ENCODE measurements at regions not wholly inside any gene's neighbourhood (a gene's known extent, or its start where the extent isn't known, plus 50 kb on each side); places are given as distances from the start of the nearest gene placed in this dataset.

DNA sequence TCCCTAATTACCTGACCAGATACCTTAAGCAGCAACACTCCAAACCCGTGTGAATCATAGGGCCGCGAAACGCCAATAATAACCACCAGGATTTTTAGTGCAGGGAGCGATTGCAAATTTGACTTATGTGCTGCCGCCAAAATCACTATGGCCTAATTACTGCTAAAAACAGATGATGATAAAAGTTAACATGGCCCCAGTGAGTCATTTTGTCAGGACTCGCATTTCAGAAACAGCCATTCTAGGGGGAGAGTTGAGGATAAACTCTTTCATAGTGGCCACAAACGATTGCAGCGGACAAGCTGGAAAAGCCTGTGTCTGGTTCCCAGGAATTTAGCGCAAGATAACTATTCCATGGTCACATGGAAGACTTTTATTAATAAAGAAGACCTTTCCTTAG, 103.4 kb downstream of the HLX start:
- no peak for DNase-seq (ENCODE audit: low spot score)

DNA sequence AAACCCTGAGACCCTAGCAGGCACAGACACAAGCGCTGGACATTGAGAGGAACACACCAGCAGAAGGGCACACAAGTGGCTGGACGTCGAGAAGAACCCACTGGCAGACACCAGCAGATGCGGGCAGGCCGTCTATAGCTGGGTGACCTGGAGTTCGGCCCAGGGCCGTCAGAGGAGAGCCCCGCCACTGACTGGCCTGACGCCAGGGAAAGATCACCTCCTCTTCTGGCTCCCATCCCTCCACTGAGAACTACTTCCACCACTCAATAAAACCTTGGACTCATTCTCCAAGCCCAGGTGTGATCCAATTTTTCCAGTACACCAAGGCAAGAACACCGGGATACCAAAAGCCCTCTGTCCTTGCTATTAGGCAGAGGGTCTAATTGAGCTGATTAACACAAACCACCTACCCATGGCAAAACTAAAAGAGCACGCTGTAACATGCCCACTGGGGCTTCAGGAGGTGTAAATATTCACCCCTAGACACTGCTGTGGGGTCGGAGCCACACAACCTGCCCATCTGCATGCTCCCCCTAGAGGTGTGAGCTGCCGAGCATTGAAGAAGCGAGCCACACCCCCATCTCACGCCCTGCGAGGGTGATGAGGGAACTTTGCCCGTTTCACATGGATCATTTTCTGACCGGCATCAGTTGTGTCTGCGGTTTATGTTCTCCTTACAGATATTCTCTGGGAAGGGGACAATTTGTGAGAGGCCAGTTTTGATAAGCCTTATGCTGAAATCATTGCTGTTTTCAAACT, 104.8 kb downstream of the HLX start:
- DNase-seq (ENCODE audit: low spot score) = peak; percentile 25

DNA sequence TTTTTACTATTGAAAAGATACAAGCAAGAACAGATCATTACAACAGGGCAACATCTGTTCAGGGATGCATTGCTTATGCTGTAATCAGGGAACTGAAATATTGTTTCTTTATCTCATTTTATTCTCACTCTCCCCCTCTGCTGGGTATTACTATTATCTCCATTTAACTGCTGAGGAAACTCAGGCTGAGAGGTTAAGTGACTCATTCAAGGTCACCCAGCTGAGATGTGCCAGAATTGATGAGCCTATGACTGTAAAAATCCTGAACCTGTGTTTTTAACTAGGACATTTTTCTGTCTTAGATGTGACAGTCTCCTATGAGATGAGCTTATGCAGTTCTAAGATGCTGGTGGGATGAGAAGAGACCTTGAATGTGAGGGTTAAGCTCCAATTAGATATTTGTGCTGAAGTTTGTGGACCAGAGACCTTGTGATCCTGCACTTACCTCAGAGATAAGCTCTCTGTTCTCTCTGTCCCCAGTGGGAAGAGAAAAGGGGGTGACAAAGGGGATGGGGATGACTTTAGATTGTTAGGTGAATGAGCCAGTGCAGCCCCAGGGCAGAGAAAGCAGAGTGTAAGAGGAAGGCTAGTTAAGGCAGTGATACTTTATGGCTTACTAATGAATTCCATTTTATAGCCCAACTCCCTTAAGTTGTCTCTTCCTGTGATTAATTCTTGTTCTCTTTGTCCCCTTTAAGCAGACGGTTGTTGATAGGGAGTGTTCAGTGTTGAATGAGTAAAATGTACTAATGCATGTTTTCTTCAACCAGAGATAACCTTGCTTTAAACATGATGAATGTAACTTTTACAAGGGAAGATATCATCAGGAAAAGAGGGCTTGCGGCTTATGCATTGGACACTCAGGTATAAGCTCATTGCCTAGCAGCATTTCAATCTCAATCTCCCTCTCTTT, 111.4 kb downstream of the HLX start:
- DNase-seq (ENCODE audit: low spot score) = peak; percentile 6

GRCh38 chr1:220991506-220991905, 112.3 kb downstream of the HLX start:
- no peak for DNase-seq (ENCODE audit: low spot score)

DNA sequence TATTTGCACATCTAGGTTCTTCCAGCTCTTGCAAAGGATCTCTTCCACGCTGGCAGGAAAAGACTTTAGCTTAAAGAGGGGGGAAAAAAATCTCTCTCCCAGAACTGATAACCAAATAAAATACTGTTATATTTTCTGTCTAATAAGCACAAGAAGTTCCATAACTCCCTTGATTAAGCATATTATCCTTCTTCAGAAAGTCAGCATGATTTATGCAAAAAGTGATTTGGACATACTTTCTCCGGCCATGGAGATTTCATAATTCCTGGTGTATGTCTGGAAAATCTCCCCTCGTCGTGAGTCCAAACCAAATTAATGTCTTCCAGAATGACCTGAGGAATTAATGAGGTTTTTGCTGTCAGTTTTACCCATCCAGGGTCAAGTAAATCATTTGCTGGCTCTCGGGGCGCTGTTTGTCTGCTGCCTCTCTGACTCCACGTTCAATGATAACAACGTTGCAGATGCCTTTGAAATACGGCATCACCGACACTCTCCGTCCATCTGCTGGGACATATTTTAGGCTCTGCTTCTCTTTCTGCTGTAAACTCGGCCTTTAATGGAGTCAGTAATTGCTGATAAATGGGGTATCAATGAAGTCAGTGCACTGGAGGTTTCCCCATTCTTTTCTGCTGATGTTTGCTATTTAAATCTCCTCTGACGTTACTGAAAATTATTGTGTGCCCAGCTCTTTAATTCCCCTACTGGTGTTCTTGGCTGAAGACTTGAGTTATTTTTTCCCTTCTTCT, 112.9 kb downstream of the HLX start:
- no peak for DNase-seq (ENCODE audit: low spot score)

GRCh38 chr1:220992705-220993052, 113.4 kb downstream of the HLX start:
- no peak for DNase-seq (ENCODE audit: low spot score)

DNA sequence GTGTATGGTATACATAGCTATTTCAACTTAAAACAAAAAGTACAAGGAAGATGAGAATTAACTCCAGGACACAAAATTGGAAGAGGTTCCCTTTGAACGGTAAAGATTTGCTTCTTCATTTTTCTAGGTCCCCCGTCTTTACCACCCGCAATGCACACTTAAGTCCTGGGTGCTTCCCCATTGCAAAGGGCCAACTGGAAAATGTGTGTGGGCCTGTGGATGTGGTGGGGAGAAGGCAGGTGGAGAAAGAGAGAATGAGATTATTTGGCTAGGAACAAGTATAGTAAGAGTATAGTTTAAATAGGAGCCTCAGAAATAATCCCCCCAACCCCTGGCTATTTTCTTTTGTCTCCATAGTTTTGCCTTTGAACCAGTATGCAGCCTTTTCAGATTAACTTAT, 115.4 kb downstream of the HLX start:
- DNase-seq (ENCODE audit: low spot score) = no peak

DNA sequence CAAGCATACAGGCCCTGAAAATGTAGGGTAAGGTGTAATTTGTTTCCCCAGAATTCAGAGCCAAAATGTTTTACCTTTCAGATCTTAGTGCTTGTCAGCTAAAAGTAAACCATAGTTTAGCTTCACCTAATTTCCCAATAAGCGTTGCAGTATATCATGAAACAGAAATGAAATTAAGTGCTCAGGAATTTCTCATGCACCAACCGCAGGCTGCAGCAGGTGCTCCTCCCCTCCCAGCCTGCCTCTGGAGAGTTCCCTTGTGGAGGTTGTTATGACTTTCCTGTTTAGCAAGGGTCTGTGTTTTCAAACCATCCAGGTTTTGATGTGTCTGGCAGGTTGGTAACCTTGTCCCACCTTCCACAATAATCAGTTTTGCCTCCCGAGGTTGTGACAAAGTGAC, 118.5 kb downstream of the HLX start:
- DNase-seq (ENCODE audit: low spot score) = no peak

DNA sequence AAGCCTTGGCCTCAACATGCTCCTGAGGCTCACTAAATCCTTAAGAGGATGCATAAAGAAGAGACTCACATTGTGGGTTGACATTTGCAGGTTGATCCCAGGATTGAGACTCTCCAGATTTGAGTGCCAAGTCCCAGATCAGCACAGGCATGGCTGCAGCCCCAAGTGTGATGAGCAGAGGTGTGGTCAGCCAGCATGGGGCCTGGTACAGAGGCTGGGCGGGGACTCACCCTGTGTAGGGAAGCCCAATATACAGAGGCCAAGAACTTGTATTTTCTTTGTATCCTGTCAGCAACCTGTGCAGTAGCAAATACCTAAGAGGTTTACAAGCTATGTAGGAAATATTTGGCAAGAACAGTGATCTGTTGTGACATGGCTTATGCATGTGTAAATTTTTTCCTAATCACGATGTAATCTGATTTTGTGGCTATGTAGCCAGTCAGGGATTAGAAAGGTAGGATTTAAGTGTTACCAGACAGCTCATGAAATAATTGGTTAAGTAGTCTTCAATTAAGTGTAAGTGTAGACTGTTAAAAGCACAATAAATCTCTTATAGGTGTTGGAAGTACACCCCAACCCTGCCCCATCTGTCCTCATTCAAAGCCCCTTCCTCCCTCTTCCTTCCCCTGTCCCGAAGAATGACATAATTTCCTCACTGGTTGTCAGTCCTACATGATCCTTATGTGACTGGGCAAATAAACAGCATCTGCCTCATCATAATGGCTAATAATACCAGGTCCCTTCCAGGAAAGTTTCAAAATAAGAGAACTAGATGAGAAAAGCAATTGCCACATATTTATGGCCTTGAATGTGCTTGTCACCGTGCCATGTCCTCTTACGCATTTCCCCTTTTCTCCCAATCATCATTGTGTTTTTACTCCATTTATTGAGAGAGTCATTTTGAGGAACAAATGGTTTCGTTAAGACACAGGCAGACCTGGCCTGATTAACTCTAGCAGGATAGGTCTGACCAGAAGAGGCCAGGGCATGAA, 120.9 kb downstream of the HLX start:
- DNase-seq (ENCODE audit: low spot score) = no peak

DNA sequence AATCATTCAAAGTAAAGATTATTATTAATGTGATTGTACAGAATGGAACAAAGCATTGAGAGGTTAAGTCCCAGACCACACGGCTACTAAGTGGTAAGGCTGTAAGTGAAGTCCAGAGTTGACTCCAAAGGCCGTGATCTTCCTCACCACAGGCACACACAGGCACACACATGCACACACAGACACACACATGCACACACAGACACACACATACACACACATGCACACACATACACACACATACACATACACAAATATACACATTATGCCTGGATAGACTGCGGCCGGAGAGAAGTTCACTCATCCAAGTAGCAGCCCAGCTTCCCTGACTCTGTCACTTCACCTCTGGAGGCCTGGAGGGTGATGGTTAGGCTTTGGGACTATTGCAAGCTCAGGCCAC, 121.9 kb downstream of the HLX start:
- DNase-seq (ENCODE audit: low spot score) = no peak

- DNase-seq (ENCODE audit: low spot score) = no peak
These were observed 123.4 kb downstream of the HLX start for GRCh38 chr1:221002601-221003000.

DNA sequence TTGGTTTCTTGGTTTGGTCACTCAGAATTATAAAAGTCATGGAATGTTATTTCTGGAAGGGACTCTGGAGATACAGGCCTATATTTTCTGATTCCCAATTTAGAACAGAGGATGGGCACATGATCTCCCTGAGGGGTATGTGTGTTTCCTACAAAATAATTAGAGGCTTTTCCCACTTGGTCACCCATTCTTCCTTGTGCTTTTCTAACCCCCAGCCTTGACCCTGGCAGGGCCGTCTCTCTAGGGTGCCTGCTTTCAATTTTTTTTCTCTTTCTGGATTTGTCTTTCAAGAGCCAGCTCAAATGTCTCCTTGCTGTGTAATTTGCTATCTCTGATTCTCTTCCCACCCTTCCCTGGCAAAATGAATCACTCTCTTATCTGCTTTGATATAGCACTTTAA, 131.9 kb downstream of the HLX start:
- DNase-seq (ENCODE audit: low spot score) = no peak

GRCh38 chr1:221012120-221012519, 132.9 kb downstream of the HLX start:
- DNase-seq (ENCODE audit: low spot score) = no peak

GRCh38 chr1:221013691-221014660, 134.7 kb downstream of the HLX start:
- no peak for DNase-seq (ENCODE audit: low spot score)

GRCh38 chr1:221015159-221015790, 136.0 kb downstream of the HLX start:
- DNase-seq (ENCODE audit: low spot score) = no peak

GRCh38 chr1:221016751-221017150, 137.5 kb downstream of the HLX start:
- no peak for DNase-seq (ENCODE audit: low spot score)

DNA sequence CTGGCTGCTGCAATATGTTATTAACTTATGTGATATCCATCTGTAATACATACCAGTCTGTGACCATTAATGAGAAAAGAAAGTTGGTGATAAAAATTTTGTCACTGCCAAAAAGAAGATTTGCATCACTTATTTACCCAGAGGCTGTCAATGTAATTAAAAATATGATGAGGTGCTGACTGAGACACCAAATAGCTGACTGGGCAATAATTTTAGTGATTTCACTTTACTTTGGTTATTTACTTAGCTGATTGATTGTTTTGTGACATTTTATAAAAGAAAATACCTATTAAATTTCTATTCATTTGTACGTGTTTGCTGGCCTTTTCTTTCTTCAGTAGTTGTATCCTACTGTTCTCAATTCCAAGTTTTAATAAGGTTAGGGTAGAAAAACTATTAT, 139.2 kb downstream of the HLX start:
- no peak for DNase-seq (ENCODE audit: low spot score)

DNA sequence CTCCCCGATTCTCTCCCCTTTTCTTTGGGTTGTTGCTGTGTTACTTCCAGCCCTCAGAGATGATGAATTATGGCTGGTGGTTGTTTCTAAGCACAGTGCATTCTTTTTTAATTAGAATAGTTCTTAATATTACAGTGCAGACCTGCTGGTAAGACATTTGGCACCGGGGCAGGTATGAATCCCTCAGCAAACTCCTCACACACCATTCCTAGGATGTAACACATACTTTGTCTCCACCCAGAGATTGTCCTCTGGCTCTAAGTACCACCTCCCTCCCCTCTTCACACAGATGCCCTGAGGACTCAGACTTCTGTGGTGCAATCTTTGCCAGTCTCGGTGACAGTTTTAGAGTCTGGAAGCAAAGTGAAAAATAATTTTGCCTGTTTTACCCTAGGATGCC, 143.1 kb downstream of the HLX start:
- no peak for DNase-seq (ENCODE audit: low spot score)

DNA sequence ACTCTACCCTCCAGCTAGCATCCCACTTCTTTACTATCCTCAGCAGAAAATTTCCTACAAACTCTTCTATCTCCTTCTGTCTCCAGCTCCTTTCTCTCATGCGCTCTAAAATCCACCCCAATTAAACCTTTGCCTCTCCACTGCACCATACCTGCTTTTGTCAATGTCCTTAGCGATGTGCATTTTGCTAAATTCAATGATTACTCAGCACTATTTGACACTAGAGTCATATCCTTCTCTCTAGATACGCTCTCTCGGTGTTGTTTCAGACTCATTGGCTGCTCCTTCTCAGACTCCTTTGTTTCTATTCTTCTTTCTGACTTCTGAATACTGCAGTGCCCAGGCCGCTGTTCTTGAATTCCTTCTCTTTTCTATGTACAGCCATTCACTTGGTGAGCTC, 144.2 kb downstream of the HLX start:
- no peak for DNase-seq (ENCODE audit: low spot score)

DNA sequence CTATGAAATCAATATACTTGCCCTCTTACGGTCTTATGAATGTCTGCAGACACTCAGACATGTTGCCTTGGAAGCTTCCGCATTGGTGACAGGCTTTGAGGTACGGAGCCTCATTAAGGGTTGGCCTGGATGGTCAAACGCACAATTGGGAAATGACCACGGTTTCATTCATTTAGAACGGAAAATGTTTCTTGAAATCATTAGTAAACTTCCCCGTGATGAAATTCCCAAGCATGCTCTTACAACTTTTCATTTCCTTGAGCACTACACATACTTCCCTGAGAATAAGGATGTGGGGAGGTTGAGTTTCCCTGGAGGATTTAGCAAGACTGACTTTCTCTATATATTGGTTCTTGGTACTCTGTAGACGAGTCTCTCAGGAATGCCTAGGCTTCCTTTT, 146.3 kb downstream of the HLX start:
- no peak for DNase-seq (ENCODE audit: low spot score)

All from hematopoietic multipotent progenitor cell treated with erythropoietin and hydrocortisone succinate and interleukin-3 and kit ligand, for 15 days (in vitro differentiated cells).